CD4-positive, alpha-beta T cell treated with Interferon gamma for 1 hour (primary cell): ENCODE measurements at regions not wholly inside any gene's neighbourhood (a gene's known extent, or its start where the extent isn't known, plus 50 kb on each side); places are given as distances from the start of the nearest gene placed in this dataset.
"Not testable (repeated sequence)": the region's sequence is repeated elsewhere in the genome, so short reads cannot be mapped to it uniquely, and the experiment has no call there.

Experiments
- DNase-seq: peaks from one replicate; pipeline ENCODE4 v3.0.0-alpha.2; 2020

- not testable (repeated sequence) for DNase-seq
Measured at GRCh38 chr15:85196697-85197096, 183.7 kb upstream of the AKAP13 start.

- DNase-seq = not testable (repeated sequence)
Measured at GRCh38 chr15:85197582-85197981, 182.8 kb upstream of the AKAP13 start.

- not testable (repeated sequence) for DNase-seq
Measured at GRCh38 chr15:85198432-85198831, 182.0 kb upstream of the AKAP13 start.

- not testable (repeated sequence) for DNase-seq
Measured at GRCh38 chr15:85200215-85200614, 180.2 kb upstream of the AKAP13 start.

GRCh38 chr15:85201118-85201793, 179.1 kb upstream of the AKAP13 start:
- not testable (repeated sequence) for DNase-seq

- not testable (repeated sequence) for DNase-seq
Measured at GRCh38 chr15:85204481-85204880, 175.9 kb upstream of the AKAP13 start.

- DNase-seq = not testable (repeated sequence)
Measured at GRCh38 chr15:85233791-85234325, 146.5 kb upstream of the AKAP13 start.

GRCh38 chr15:85234450-85235196, 145.8 kb upstream of the AKAP13 start:
- not testable (repeated sequence) for DNase-seq

GRCh38 chr15:85244056-85244455, 136.3 kb upstream of the AKAP13 start:
- DNase-seq = not testable (repeated sequence)

GRCh38 chr15:85250938-85251542, 129.4 kb upstream of the AKAP13 start:
- not testable (repeated sequence) for DNase-seq

GRCh38 chr15:85253196-85253915, 127.0 kb upstream of the AKAP13 start:
- DNase-seq = not testable (repeated sequence)

- DNase-seq = not testable (repeated sequence)
Measured at GRCh38 chr15:85254961-85255360, 125.4 kb upstream of the AKAP13 start.

GRCh38 chr15:85255502-85255901, 124.9 kb upstream of the AKAP13 start:
- not testable (repeated sequence) for DNase-seq

GRCh38 chr15:85256009-85256997, 124.1 kb upstream of the AKAP13 start:
- not testable (repeated sequence) for DNase-seq

GRCh38 chr15:85258062-85258445, 122.3 kb upstream of the AKAP13 start:
- DNase-seq = not testable (repeated sequence)

- DNase-seq = not testable (repeated sequence)
Measured at GRCh38 chr15:85258559-85259209, 121.7 kb upstream of the AKAP13 start.

GRCh38 chr15:85260526-85260925, 119.9 kb upstream of the AKAP13 start:
- DNase-seq = not testable (repeated sequence)

GRCh38 chr15:85262461-85263055, 117.8 kb upstream of the AKAP13 start:
- not testable (repeated sequence) for DNase-seq

GRCh38 chr15:85263842-85264440, 116.5 kb upstream of the AKAP13 start:
- DNase-seq = not testable (repeated sequence)

GRCh38 chr15:85264614-85265190, 115.7 kb upstream of the AKAP13 start:
- DNase-seq = not testable (repeated sequence)
